HG02870 (cell line): ENCODE measurements at regions not wholly inside any gene's neighbourhood (a gene's known extent, or its start where the extent isn't known, plus 50 kb on each side); places are given as distances from the start of the nearest gene placed in this dataset.
A peak's percentile ranks its signal among the peaks of the same experiment; 100 is the strongest.
"Not testable (repeated sequence)": the region's sequence is repeated elsewhere in the genome, so short reads cannot be mapped to it uniquely, and the experiment has no call there.

ENCODE experiments used
- ATAC-seq: cut with Tn5 transposase; IDR thresholded peaks from one replicate; pipeline ENCODE4 v1.9.1; 2021; ENCODE audit warnings: mild to moderate bottlenecking, moderate library complexity; ENCODE audit not compliant: unreplicated experiment

DNA sequence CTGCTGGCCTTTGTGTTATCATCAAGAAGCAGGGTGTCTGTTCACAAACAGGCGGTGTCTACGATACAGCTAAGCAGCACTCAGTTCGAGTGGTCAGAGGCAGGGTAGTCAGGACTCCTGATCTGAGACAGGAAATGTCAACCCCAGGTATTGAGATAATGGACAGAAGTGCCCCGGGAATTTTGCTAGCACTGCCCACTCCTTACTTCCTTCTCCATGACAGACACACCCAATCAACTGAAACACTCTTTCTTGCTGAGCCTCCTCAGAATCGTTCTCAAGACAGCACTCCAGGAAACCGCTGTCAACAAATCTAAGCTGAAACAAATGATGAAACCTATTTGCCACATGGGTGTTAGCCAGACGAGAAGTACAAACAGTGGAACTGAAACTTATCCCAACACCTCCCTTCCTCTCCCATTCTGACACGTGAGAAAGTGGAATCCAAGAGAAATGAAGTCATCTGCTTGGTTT, 109.3 kb downstream of the GTF2IRD2B start:
- ATAC-seq: not testable (repeated sequence)

DNA sequence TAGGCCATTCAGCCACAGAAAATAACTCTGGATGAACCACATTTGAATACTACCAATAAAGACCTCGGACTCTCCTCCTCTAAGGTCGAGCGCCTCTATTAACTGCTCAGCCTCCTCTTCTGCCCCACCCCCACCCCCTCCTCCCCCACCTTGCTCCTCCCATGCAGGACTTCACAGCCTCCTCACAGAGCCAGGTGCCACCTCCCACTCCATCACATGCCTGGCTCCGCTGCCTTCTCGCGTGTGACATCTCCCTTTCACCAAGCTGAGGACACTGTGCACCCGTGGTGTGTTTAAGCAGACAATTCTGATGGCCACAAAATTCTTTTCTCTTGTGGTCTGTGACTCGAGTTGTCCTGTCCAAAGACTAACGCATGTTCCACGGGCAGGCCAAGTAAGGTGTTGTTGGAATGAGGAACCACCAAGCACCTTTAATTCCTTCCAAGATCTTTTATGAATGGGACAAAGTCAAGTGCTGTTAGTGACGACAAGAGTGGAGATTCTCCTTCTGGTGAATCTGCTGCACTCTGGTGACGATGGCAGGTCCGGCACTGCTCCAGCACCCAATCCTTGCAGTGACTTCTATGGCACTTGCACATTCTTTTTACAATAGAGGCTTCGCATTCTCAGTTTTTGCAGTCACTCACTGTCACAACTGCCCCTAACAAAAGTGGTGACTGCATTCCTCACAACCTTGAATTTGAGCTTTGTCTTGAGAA, 113.1 kb downstream of the GTF2IRD2B start:
- not testable (repeated sequence) for ATAC-seq

DNA sequence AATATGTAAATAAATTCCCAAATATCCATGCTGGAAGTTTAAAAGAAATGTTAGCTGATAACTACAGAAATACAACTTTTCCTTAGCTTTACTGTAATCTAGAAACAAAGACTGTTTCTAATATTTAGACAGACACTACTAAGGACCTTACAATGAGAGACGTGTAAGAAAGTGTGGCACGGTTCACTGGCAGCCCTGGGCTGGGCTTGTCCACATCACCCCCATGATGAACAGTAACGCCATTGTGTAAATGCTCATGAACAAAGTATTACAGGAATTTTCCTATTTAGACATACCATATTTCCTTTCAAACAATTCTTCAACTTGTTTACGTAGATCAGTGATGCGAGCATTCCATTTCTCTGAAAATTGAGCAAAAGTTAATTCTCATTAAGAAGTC, 123.1 kb downstream of the GTF2IRD2B start:
- not testable (repeated sequence) for ATAC-seq

DNA sequence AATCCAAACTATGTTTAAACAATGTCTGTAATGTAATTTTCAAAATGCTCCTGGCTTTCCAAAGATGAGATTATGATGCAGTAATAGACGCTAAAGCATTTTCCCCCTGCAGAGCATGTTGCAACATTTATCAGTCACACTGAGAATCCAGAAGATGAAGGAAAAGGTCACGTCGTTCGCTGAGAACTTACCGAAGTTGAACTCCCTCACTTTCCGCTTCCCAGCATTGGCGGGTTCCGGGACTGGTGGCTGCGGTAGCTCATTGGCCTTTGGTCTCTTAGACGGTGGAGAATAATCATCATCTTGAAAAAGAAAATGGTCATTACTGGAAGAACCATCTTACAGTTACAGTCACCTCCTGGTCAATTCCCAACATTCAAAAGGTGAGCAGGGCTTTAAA, 124.6 kb downstream of the GTF2IRD2B start:
- ATAC-seq: not testable (repeated sequence)

DNA sequence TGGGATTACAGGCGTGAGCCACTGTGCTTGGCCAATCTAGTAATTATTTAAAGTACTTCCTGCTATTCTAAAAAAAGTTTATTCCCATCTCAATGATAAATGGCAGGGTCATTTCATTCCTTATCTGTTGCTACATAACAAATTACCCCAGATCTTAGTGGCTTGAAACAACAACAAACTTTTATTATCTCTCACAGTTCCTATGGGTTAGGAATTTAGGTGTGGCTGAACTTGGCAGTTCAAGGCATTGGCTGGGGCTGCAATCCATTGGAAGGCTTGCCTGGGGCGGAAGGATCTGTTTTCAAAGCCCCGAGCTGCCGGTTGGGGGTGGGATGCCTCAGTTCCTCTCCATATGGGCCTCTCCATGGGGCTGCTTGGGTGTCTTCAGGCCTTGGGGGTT, 133.7 kb downstream of the GTF2IRD2B start:
- ATAC-seq: not testable (repeated sequence)

DNA sequence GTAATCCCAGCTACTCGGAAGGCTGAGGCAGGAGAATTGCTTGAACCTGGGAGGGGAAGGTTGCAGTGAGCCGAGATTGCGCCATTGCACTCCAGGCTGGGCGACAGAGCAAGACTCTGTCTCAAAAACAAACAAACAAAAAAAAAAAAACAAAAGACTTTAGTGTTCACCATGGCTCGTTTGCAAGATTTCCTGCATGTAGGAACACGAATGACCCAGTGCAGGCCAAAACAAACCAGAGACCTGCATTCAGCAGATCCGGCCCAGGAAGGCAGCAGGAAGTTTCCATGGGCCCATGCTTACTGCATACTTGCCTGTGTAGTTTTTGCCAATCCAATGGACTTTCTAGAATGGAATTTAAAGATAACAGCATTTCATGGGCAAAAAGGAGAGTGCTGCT, 137.2 kb downstream of the GTF2IRD2B start:
- not testable (repeated sequence) for ATAC-seq

DNA sequence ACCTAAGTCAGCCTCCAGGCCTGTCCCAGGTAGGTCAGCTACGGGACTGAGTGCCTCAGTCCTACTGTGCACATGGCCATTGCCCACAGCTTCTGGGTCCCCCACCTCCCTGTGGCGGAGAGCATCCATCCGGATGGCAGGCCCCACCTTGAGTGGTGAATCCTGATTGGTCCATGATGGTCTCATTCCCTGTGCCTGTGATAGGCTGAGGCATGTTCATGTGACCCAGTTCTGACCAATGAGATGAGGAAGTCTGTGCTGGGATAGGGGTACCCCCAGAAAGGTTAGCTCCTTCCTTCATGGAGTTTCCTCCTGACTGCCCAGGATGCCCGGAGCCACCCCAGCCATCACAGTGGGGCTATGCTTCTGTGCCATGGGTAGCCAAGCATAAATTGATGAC, 138.2 kb downstream of the GTF2IRD2B start:
- ATAC-seq: not testable (repeated sequence)

DNA sequence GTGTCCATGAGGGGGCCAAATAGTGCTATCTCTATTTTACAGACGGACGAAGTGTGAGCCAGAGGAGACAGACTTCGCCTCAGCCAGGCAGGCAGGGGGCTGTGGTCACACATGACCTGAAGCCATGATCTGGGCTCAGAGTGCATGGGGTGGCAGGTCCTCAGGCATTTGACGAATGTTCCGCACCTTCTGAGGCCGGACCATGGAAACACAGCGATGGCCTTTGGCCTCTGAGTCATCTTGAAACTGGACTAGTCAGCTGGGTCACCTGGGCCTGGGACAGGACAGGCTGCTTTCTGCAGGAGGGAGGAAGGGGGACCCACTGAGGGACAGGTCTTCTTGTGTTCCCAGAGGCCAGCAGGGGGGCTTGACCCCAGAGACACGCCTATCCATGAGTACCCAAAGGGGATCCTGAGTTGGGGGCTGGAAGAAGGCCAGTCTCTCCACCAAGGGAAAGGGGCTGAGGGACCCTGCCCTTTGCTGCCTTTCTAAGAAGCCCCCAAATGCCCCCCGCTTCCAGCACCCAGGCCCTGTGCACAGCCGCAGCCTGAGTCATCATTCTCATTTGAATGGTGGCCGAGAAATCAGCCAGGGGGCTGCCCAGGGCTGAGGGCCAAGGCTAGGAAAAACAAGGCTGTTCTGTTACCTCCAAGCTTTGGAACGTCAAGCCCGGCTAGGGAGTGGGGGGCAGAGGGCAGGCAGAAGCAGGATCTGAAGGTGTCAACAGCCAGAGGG, 142.9 kb downstream of the GTF2IRD2B start:
- not testable (repeated sequence) for ATAC-seq

DNA sequence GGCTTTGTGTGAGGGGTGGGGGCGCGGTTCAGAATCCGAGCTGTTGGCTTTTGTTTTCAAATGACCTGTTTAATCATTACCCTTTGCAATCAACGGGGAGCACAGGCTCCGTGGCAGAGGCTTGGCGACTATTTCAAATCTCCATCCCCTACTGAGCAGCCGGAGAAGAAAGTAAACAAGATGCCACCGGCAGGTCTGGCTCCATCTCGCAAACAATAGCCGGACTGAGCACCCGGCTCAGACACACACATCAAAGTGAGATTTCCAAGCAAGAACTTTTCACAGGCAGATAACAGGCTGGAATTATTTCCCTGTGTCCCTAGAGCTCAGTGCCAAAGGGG, 143.4 kb downstream of the GTF2IRD2B start:
- not testable (repeated sequence) for ATAC-seq

DNA sequence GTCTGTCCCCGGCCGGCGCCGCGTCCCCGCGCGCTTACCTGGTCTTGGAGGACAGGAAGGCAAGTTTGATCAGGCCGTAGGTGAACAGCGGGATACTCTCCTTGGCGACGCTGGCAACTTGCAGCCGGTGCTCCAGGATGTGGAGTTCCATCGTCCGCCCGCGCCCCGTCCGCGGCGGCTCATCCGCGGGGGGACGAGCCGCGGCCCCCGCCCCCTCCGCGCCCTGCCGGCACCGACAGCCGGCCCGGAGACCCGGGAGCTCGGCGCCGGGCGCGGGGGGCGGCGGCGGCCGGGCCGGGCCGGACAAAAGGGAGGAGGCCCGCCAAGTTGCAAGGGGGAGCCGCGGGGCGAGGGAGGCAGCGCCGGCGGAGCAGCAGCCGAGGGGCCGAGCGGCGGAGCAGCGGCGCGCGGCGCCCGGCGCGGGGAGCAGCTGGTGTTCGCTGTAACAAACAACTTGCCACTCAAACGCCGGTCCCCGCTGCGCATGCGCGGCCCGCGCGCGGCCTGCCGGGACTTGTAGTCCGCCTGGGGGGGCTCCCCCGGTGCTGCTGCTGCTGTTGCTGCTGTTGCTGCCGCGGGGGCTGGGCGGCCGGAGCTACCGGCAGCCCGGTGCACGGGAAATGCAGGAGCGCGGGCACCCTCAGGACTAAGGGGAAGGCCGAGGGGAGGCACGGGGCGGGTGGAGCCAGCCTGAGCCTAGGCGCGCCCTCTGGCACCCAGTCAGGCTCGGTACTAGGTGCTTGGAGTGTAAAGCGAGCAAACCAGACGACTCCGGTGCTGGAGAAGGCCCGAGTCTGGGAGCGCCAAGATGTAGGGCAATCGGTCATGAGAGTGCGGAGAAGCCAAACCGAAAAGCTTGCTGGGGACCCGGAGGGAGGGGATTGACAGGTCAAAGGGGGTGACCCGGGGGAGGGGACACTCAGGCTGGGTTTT, 145.1 kb downstream of the GTF2IRD2B start:
- ATAC-seq: peak; percentile 89

DNA sequence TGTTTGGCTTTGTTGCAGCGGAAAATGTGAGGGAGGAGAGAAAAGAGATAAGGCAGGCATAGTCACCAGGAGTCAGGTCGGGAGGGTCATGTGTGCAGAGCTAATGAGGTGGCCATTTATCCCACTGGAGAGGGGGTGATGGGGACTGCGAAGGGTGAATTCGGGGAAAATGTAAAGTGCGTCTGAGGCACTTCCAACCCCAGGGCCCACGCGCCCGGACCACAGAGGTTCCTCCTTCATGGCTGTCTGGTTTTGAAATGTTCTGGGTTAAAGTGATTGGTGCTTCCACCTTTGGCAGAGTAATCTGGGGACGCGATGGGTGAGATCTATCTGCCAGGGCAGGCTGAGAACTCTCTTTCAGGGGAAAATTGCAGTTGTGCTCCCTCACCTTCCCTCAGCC, 145.9 kb downstream of the GTF2IRD2B start:
- not testable (repeated sequence) for ATAC-seq

DNA sequence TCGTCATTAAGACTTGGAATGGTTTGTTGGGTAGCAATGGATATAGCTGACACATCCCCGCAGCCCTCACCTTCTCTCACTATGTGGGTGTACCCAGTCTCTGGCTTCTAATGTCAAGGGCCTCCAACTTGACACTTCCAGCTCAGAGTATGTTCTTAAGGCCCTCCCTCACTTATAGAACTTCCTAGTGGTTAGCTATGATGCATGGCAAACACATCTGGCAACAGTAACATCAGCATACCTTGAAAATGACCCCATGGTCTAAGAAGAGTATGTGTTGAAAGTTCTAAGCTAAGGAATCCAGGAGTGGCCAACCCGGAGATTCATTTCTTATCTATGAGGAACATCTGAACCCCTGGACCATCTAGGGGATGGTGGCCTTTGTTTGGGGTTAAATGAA, 151.2 kb downstream of the GTF2IRD2B start:
- not testable (repeated sequence) for ATAC-seq

DNA sequence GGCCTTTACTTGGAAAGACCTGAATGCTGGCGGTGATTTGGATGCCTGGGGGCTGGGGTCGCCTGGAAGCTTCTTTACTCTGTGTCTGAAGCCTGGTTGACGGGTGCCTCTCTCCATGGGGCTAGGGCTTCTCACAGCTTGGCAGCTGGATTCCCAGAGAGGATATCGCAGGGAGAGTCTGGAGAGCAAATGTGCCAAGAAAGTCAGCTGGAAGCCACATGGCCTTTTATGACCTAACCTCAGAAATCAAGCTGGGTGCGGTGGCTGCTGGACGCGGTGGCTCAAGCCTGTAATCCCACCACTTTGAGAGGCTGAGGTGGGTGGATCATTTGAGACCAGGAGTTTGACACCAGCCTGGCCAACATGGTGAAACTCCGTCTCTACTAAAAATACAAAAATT, 147.2 kb upstream of the TRIM73 start:
- not testable (repeated sequence) for ATAC-seq

DNA sequence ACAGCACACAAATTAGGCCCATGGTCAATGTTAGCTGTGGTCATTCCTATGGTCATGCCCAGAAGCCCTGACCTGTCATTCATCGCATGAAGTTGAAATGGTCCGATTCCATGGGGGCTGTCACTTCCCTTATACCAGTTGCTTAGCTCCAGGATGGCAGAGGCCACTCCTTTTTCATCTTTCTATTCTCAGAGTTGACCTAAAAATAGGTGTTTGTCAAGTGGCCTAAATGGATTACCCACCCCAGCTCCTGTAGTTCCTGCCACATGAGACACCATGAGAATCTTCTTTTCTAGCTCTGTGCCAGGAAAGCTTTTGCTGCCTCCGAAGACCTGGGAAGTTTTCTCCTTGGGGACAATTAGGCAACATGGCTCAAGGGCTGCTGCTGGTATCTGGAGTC, 141.2 kb upstream of the TRIM73 start:
- ATAC-seq: not testable (repeated sequence)

DNA sequence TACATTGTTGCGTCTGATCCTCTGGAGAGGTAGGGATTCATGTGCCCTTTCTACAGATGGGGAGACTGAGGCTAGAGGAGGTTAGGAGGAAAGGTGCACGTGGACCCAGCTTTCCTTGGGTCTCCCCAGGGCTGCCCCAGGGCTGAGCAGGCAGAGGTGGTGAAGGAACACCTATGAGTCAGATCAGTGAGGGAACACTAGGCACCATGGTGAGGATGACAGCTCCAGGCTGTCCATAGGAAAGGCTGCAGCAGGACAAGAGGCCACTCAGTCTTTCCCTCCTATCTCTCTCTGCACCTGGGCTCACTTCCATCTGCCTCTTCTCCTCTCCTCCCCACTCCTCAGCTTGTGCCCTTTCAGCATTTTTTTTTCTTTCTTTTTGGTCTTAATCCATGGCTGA, 138.0 kb upstream of the TRIM73 start:
- not testable (repeated sequence) for ATAC-seq

DNA sequence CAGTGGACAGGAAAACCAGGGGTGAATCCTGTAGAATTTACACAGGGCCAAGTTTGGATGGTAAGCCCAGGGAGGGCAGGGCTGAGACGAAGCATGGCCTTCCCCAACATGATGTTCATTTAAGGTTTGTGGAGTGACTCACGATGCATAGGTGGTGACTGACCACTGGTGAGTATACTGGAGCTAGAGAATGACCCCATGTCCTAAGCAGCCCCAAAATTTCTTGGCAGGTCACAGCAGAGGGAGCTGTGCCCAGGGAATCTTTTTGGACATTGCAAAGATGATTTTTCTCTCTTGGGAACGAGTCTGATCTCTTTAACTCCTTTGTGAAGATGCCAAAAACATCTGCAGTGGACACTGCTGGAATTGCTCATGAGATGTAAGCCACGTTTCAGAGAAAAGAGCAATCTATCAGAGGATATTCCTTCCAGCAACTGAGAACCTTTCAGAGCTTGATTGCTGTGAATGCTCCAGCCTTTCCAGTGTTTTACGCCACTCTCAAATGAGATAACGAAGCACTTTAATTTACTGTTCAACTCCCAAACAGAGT, 135.9 kb upstream of the TRIM73 start:
- not testable (repeated sequence) for ATAC-seq

DNA sequence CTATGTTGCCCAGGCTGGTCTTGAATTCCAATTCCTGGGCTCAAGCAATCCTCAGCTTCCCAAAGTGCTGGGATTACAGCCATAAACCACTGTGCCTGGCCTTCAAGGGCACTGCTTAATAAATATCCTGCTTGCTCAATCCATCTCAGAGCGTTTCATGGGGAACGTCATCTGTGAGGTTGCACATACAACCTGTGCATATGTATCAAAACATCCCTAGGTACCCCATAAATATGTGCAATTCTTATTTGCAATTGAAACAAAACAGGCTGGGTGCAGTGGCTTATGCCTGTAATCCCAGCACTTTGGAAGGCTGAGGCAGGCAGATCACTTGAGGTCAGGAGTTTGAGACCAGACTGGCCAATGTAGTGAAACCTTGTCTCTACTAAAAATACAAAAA, 133.8 kb upstream of the TRIM73 start:
- ATAC-seq: not testable (repeated sequence)

DNA sequence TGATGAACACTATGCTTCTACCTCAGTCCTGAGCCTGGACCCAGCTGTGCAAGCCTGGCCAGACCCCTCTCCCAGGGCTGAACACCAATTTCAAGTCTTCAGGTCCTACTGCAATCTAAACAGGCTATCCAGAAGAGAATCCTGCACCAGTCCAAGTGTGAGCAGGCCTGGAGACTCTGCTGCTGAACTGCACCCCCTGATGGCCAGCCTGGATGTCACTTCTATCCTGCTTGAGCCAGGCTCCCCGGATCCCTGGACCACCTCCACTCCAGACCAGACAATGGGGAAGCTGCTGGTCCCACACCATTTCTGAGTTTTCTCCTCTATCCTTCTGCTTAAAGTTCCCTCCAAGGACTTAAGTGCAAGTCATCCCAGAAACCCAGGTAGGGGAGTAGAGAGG, 127.3 kb upstream of the TRIM73 start:
- not testable (repeated sequence) for ATAC-seq

DNA sequence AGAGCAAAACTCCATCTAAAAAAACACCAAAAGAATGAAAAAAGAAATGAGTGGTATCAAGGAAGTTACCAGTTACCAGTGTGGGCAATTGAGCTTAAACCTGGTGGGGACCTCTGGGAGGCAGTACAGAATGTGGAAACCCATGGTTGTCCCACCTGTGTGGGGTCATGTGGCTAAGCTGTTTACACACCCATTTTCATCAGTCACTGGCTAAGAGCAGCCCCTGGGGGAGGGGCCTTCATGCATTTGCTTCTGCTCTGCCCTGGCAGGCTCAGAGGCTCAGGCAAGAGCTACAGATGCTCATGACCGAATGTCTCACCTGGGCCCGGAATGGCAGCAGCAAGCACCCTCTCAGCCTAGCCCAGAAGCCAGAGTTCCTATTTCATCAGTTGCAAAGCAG, 126.3 kb upstream of the TRIM73 start:
- ATAC-seq: not testable (repeated sequence)

DNA sequence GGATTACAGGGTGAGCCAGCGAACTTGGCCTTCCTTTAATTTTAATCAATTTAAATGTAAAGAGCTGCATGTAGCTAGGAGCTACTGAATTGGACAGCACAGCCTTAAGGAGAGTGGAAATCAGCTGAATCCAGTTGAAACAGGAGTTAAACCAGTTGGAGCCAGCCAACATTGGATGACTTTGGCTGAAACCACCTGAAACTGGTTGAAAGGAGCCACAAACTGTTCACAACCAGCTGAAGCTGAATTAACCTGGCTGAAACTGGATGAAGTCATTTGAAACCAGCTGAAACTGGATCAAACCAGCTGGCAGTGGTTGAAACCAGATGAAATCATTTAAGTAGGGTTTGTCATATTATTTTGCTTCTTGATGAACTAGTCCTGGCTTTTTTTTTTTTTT, 121.3 kb upstream of the TRIM73 start:
- not testable (repeated sequence) for ATAC-seq
